RCC 7860 (cell line): ENCODE measurements at regions not wholly inside any gene's neighbourhood (a gene's known extent, or its start where the extent isn't known, plus 50 kb on each side); places are given as distances from the start of the nearest gene placed in this dataset.

Experiments used
- DNase-seq: peaks from one replicate; pipeline ENCODE4 v3.0.0-alpha.2; 2015; ENCODE audit warnings: low spot score
- FAIRE-seq: peaks from 2 replicates; lab custom pipeline; 2012; peaks lifted over from hg19 to GRCh38; lab: Jason Lieb, UNC

GRCh38 chr12:78759367-78759766, 105.2 kb upstream of the SYT1 start:
- DNase-seq = peak; percentile 33

GRCh38 chr12:78760906-78761305, 103.7 kb upstream of the SYT1 start:
- DNase-seq = no peak
- no peak for FAIRE-seq

More at GRCh38 chr12:78759367-78759766, 105.2 kb upstream of the SYT1 start:
- no peak for FAIRE-seq

- DNase-seq = no peak
- FAIRE-seq = no peak
Measured at GRCh38 chr12:78764913-78765312, 99.7 kb upstream of the SYT1 start.

- DNase-seq = no peak
- no peak for FAIRE-seq
Measured at GRCh38 chr12:78767264-78767981, 97.2 kb upstream of the SYT1 start.

- DNase-seq = no peak
- no peak for FAIRE-seq
Measured at GRCh38 chr12:78778339-78778738, 86.2 kb upstream of the SYT1 start.

- FAIRE-seq (no peak), DNase-seq (no peak)
Measured at GRCh38 chr12:78787576-78787975, 77.0 kb upstream of the SYT1 start.

GRCh38 chr12:78790148-78790547, 74.4 kb upstream of the SYT1 start:
- no peak for FAIRE-seq
- no peak for DNase-seq

- FAIRE-seq (no peak), DNase-seq (no peak)
Measured at GRCh38 chr12:78792052-78792698, 72.4 kb upstream of the SYT1 start.

- FAIRE-seq (no peak), DNase-seq (no peak)
Measured at GRCh38 chr12:78793491-78793890, 71.1 kb upstream of the SYT1 start.

- DNase-seq (no peak), FAIRE-seq (no peak)
Measured at GRCh38 chr12:78793982-78794381, 70.6 kb upstream of the SYT1 start.

GRCh38 chr12:78795934-78796445, 68.6 kb upstream of the SYT1 start:
- DNase-seq (no peak), FAIRE-seq (no peak)

- DNase-seq (no peak), FAIRE-seq (no peak)
Measured at GRCh38 chr12:78797196-78797931, 67.2 kb upstream of the SYT1 start.

- no peak for FAIRE-seq
Measured at GRCh38 chr12:78799649-78800048, 64.9 kb upstream of the SYT1 start.

GRCh38 chr12:78802593-78802992, 62.0 kb upstream of the SYT1 start:
- DNase-seq = peak; percentile 4

More at GRCh38 chr12:78799649-78800048, 64.9 kb upstream of the SYT1 start:
- no peak for DNase-seq

GRCh38 chr12:78804262-78804661, 60.3 kb upstream of the SYT1 start:
- no peak for FAIRE-seq
- DNase-seq = no peak

More at GRCh38 chr12:78802593-78802992, 62.0 kb upstream of the SYT1 start:
- no peak for FAIRE-seq
